Gastroesophageal sphincter (tissue), 3 donors: ENCODE measurements at regions not wholly inside any gene's neighbourhood (a gene's known extent, or its start where the extent isn't known, plus 50 kb on each side); places are given as distances from the start of the nearest gene placed in this dataset.

Experiments
- POLR2A ChIP-seq, 2 donors: fragments of 450-650 bp; IDR thresholded peaks; one replicate each; pipeline ENCODE4 v1.6.1; 2017; ENCODE audit warnings: antibody characterized with exemption in 2 of 2, mild to moderate bottlenecking in 2 of 2, moderate library complexity in 1 of 2
- TF ChIP-seq, protein P1 (sequence below), 4 experiments: fragments of 200-600 bp in 2 of 4; fragments of 450-650 bp in 2 of 4; sonication (generic) in 1 of 4; IDR thresholded peaks; one replicate each; pipeline ENCODE4 v1.5.1; 2017 to 2019; ENCODE audit warnings: antibody characterized with exemption in 4 of 4, mild to moderate bottlenecking in 2 of 4, moderate library complexity in 2 of 4

DNA sequence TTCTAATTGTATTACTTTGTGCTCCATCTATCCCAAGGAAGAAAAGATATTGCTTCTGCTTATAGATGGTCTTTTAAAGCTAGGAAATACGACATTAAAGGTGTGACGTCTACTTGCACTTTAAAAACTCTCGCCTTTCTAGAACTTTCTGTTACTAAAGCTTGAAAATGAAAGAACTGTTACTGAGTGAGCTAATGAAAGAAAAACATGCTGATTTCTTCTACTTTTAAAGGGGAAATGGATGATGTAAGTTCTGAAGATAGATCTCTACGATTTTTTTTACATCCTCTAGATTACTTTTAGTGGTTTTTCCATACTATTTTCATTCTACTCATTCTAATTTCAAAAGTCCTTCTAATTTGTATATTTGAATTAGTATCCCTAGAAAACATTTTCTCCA is 387.5 kb downstream of the USP25 start:
- TF ChIP-seq, protein P1, sequence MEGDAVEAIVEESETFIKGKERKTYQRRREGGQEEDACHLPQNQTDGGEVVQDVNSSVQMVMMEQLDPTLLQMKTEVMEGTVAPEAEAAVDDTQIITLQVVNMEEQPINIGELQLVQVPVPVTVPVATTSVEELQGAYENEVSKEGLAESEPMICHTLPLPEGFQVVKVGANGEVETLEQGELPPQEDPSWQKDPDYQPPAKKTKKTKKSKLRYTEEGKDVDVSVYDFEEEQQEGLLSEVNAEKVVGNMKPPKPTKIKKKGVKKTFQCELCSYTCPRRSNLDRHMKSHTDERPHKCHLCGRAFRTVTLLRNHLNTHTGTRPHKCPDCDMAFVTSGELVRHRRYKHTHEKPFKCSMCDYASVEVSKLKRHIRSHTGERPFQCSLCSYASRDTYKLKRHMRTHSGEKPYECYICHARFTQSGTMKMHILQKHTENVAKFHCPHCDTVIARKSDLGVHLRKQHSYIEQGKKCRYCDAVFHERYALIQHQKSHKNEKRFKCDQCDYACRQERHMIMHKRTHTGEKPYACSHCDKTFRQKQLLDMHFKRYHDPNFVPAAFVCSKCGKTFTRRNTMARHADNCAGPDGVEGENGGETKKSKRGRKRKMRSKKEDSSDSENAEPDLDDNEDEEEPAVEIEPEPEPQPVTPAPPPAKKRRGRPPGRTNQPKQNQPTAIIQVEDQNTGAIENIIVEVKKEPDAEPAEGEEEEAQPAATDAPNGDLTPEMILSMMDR (IDR thresholded peaks at IDR 0.05), result no peak
- TF ChIP-seq POLR2A (IDR thresholded peaks at IDR 0.05), result no peak
